NCI-H526 (cell line): ENCODE measurements at regions not wholly inside any gene's neighbourhood (a gene's known extent, or its start where the extent isn't known, plus 50 kb on each side); places are given as distances from the start of the nearest gene placed in this dataset.

Source experiments
- DNase-seq, 2 experiments: peaks; one replicate each; lab custom pipeline; 2025; lab: John Stamatoyannopoulos, UW

DNA sequence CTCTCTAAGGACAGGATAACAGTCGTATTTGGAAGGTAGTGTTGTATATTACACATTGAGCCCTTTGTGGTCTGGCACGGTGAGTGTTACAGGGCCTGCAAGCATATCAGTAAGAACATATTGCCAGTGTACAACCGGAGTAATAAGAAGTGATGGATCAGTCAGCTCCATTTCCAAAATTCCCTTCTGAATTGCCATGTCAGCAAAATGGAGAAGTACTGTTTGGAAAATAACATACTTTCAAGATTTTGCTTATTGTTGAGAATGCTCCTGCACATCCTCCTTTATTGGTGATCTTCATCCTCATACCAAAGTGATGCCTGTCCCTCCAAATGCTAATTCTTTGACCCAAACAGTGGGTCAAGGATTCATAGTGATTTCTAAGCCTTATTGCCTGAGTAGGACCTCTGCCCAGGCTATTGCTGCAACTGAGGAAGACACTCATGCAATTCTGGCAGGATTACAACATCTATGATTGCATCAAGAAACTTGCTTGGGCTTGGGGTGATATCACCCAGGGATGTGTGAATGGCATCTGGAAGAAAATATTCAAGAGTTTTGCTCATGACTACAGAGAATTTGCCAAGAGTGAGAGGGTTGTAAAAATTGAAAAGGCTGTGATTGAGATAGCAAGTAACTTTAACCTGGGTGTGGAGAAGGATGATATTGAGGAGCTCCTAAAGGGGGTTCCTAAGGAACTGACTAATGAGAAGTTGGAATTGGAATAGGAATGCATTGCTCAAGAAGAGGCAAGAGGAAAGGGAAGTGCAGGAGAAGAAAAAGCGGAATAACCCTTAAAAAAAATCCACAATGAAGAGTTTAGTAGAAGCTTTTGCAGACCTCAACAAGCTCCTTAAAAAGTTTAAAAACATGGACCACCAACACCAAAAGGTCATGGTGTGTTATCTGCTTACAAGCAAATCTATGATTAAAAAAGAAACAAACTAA, 452.2 kb upstream of the SORCS1 start:
- no peak for DNase-seq

DNA sequence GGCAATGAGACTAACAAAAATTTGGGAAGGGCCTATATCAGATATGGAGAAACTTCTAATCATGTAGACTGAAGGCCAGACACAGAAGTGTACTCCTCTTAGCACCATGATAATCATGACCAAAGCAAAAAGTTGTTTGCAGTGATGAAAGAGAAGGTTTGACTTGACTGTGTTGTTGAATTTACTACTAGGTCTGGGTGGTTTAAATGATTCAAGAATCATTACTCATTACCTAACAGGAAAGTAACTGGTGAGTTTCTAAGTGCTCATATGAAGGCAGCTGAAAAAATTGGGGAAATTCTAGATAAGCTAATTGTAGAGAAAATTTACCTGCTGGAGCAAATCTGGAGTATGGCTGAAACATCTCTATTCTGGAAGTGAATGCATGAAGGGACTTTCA, 451.5 kb upstream of the SORCS1 start:
- DNase-seq = no peak

DNA sequence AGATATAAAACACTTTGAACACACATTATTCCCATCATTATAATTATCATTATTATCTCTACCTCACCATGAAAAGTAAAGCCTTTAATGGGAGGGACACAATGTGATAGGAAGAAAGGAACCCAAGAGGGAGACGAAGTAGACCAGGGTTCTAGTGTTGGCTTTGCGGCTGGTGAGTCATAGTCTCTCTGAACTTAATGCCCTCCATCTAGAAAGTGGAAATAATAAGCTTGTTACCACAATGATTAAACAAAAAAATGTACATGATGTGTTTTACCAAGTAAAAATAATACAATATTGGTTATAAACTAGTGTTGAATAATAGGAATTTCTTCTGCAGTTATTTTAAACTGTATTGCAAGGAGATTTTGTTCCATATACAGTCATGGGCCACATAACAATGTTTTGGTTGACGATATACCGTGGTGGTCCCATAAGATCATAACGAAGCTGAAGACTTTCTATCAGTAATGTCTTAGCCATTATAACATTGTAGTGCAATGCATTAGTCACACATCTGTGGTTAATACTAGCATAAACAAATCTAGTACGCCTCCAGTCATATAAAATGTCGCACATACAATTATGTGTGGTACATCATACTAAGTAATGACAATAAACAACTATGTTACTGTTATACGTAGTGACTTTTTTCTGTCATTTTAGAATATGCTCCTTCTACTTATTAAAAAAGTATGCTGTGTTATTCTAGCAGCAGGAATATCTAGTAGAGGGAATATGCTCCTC, 450.6 kb upstream of the SORCS1 start:
- no peak for DNase-seq

- no peak for DNase-seq
These were observed 446.6 kb upstream of the SORCS1 start for GRCh38 chr10:107611115-107611514.

- no peak for DNase-seq
These were observed 424.6 kb upstream of the SORCS1 start for GRCh38 chr10:107589081-107589480.

GRCh38 chr10:107585630-107586029, 421.1 kb upstream of the SORCS1 start:
- no peak for DNase-seq

DNA sequence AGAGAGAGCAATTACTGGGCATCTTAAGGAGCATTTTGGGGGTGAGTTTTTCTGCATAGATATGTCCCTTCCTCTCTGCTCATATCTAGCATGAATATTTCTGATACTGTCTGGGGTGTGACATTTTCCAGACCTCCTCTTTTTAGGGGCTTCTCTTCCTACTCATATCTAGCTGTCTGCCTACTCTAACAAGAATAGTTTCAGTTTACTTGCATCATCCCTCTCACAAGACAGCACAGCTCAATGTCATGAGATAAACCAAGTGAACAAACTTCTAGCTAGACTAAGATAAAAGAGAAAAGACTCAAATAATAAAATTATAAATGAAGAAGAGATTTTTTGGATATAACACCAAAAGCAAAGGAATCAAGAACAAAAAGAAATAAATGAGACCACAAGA, 419.5 kb upstream of the SORCS1 start:
- no peak for DNase-seq

DNA sequence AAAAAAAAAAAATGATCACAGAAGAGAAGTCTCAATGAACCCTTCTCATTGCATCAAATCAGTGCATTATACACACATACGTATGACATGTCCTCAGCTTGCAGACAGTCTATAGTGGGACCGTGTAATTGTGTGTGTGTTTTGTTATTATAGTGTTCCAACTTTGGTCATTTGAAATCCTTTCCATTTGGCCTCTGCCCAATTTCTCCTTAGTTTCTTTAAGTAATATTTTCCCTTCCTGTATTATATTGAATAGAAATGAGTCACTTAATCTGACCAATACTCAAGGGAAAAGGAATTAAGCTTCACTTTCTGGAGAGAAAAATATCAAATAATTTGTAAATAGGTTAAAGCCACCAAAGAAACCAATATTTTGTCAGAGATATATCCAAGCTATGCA, 415.5 kb upstream of the SORCS1 start:
- DNase-seq = no peak

DNA sequence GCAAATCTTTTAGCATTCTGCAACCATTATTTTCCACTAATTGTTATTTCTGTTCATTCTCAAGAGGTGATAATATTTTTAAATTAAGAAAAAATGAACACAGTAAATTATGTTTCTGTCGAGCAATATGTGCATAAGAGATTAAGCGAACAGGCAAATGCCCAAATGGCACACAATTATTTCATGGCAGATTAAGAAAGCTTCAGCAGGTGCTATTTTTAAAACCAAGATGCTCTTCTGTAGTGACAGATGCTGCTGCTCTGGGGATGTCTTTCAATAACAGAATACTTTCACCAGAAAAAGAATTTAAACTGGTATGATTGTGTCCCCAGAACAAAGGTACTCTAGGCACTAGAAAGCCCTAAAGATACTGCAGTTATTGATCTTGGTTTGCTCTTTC, 412.7 kb upstream of the SORCS1 start:
- no peak for DNase-seq

GRCh38 chr10:107576746-107577145, 412.2 kb upstream of the SORCS1 start:
- DNase-seq = no peak

GRCh38 chr10:107565014-107565413, 400.5 kb upstream of the SORCS1 start:
- DNase-seq = no peak

GRCh38 chr10:107561136-107561650, 396.7 kb upstream of the SORCS1 start:
- DNase-seq = no peak

DNA sequence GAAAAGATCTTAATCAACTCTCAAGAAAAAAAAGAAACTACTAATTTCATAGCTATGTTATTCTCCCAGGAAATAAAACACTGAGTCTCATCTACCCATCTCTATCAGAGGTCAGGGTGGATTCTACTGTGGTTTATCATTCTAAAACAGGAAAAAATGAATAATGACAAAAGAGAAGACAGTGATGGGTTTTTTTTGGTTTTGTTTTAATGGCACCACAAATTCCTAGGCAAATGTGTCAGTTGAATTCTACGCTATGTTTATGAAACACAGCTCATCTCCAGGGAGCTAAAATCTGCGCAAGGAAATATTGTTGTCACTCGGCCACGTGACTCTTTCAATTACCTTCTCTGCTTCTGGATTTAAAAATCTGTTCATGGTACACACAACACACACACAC, 393.4 kb upstream of the SORCS1 start:
- no peak for DNase-seq

- DNase-seq = no peak
These were observed 389.8 kb upstream of the SORCS1 start for GRCh38 chr10:107554333-107554732.

DNA sequence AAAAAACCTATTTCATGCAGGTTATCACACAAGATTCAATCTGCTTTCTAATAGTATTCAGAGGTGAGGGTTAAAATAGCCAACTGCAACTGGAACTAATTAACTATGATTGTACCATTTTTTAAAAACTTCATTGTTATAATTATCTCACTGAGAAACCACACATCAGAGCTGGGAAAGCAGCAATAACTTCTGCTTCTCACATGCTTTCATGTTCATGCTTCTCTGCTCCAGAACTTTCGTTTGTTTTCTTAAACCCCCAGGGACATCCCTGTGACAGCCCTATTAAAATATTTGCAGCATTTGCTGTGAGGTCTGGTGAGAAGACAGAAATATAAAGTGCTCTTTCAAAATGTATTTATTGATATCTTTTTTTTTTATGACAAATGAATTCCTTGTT, 389.0 kb upstream of the SORCS1 start:
- no peak for DNase-seq

- no peak for DNase-seq
These were observed 388.5 kb upstream of the SORCS1 start for GRCh38 chr10:107552963-107553362.

GRCh38 chr10:107548301-107548700, 383.8 kb upstream of the SORCS1 start:
- no peak for DNase-seq

DNA sequence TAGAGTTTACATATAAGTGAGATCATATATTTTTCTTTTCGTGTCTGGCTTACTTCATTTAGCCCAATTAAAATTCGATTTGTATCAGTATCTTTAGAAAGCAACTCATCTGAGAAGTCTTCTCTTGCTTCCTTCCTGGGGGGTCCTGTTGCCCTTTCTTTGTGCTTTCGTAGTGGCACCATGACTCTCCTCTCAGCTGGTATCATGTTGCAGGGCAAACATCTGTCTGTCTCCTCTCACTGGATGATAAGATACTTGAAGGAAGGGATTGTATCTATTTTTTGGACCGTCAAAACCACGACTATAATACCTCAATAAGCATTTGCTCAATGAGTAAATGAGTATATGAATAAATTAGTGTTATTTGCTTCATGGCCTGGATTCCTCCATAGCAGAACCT, 382.5 kb upstream of the SORCS1 start:
- DNase-seq = no peak

DNA sequence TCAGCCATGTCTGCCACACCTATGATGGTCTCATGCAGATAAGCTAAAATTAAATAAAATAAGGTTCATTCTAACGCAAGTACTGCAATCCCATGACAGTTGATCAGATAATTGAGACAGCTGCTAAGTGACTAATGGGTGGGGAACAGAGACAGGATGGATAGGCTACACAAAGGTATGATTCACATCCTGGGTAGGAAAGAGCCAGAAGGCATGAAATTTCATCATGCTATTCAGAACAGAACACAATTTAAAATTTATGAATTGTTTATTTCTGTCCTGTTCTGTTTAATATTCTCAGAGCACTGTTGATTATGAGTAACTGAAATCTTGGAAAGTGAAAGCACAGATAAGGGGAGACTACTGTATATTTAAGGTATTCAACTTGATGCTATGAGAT, 381.8 kb upstream of the SORCS1 start:
- DNase-seq = no peak

- no peak for DNase-seq
These were observed 381.2 kb upstream of the SORCS1 start for GRCh38 chr10:107545717-107546116.

- no peak for DNase-seq
These were observed 380.4 kb upstream of the SORCS1 start for GRCh38 chr10:107544706-107545520.

GRCh38 chr10:107542607-107543006, 378.1 kb upstream of the SORCS1 start:
- DNase-seq = peak; percentile 1 to 21
